SU-DHL-6 (cell line): ENCODE measurements at regions not wholly inside any gene's neighbourhood (a gene's known extent, or its start where the extent isn't known, plus 50 kb on each side); places are given as distances from the start of the nearest gene placed in this dataset.

Experiments used
- H2AFZ ChIP-seq: fragments of 200-600 bp; sonication (generic); 2 replicates; pipeline ENCODE4 v1.6.1; 2014; ENCODE audit warnings: low read depth, mild to moderate bottlenecking, moderate library complexity, mixed read lengths, antibody characterized with exemption, low read length; ENCODE audit not compliant: severe bottlenecking
- H3F3A ChIP-seq: fragments of 200-600 bp; shearing (Covaris generic); 2 replicates; pipeline ENCODE4 v1.6.0; 2016; ENCODE audit warnings: antibody characterized with exemption, mild to moderate bottlenecking; ENCODE audit not compliant: insufficient read depth
- H3K27ac ChIP-seq: fragments of 200-600 bp; sonication (generic); 2 replicates; pipeline ENCODE4 v1.5.1; 2016; ENCODE audit warnings: low read depth, mild to moderate bottlenecking, low read length, moderate library complexity, mixed read lengths
- H3K27me3 ChIP-seq: fragments of 200-600 bp; sonication (generic), shearing (Covaris generic); 2 replicates; pipeline ENCODE4 v1.6.0; 2014; ENCODE audit warnings: mild to moderate bottlenecking, low read length
- H3K36me3 ChIP-seq: fragments of 200-600 bp; sonication (generic); 2 replicates; pipeline ENCODE4 v1.6.1; 2014; ENCODE audit warnings: mild to moderate bottlenecking, low read length, mixed read lengths
- H3K4me2 ChIP-seq: fragments of 300-600, 200-600 bp; shearing (Covaris generic), sonication (generic); 2 replicates; pipeline ENCODE4 v1.6.0; 2014; ENCODE audit warnings: low read length, low read depth, mild to moderate bottlenecking; ENCODE audit not compliant: poor library complexity, severe bottlenecking
- H3K4me3 ChIP-seq: fragments of 200-600 bp; sonication (generic); 2 replicates; pipeline ENCODE4 v1.5.1; 2014; ENCODE audit warnings: antibody characterized with exemption, low read length, mild to moderate bottlenecking, mixed read lengths; ENCODE audit not compliant: insufficient read depth, poor library complexity, severe bottlenecking
- H3K79me2 ChIP-seq: fragments of 200-600 bp; sonication (generic); 2 replicates; pipeline ENCODE4 v1.6.1; 2014; ENCODE audit warnings: mild to moderate bottlenecking, low read length, moderate library complexity; ENCODE audit not compliant: insufficient read depth
- H3K9ac ChIP-seq: fragments of 200-600 bp; sonication (generic); 2 replicates; pipeline ENCODE4 v1.7.0; 2014; ENCODE audit warnings: mild to moderate bottlenecking, low read length
- H3K9me2 ChIP-seq: fragments of 200-600 bp; sonication (generic); replicated peaks from 2 replicates; pipeline ENCODE4 v1.6.1; 2014; ENCODE audit warnings: low read length; ENCODE audit not compliant: insufficient read depth
- H3K9me3 ChIP-seq: fragments of 200-600 bp; sonication (generic); 2 replicates; pipeline ENCODE4 v1.6.1; 2014; ENCODE audit warnings: low read length, mixed read lengths; ENCODE audit not compliant: insufficient read depth
- H4K20me1 ChIP-seq: fragments of 200-600 bp; sonication (generic); 2 replicates; pipeline ENCODE4 v1.6.1; 2014; ENCODE audit warnings: low read depth, mild to moderate bottlenecking, antibody characterized with exemption, low read length, moderate library complexity, mixed read lengths
- CTCF ChIP-seq: fragments of 200-600 bp; sonication (generic); IDR thresholded peaks from one replicate; pipeline ENCODE4 v1.5.1; 2017; ENCODE audit warnings: antibody characterized with exemption, mild to moderate bottlenecking, low read length, moderate library complexity; ENCODE audit not compliant: insufficient read depth, poor library complexity, severe bottlenecking
- EZH2phosphoT487 ChIP-seq: fragments of 200-600 bp; sonication (generic), shearing (Covaris generic); conservative IDR thresholded peaks from 2 replicates; pipeline ENCODE4 v1.6.1; 2018; ENCODE audit warnings: mild to moderate bottlenecking, antibody characterized with exemption, low read length, moderate library complexity, mixed read lengths

DNA sequence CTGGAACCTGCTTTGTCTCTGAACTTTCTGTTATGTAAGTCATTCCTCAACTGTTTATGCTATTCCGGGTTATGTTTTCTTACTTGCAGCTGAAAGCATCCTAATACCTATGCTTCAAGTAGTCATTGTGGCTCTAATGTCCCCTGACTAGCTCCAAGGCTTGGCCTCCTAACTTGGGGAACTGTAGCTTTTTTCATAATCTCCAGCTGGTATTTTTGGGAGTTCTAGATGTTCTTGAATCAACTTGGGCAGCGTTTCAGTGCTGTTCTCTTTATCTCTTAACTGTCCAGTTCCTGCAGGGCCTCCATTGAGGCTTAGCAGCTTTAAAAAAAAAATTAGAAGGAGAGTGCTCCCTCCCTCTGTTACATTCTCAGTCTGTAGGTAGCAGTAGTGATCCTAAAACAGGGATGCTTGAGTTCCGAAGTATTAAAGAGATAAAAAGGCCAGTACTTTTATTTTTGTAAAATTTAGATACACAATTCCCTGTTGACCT is 100.0 kb upstream of the ACTBL2 start:
- Histone ChIP-seq H3K9ac (no peak overlapping the region), H4K20me1 (no peaks in the 10 kb centered on the region), H3K4me3 (no peak overlapping the region), H3K27me3 (no peaks in the 10 kb centered on the region), H3K36me3 (no peaks in the 10 kb centered on the region), H3K9me2 (no peaks in the 10 kb centered on the region), H3K79me2 (no peaks in the 10 kb centered on the region), H3K9me3 (no peaks in the 10 kb centered on the region), H3K4me2 (no peak overlapping the region), H2AFZ (no peak overlapping the region), H3F3A (no peaks in the 10 kb centered on the region), H3K27ac (no peak overlapping the region)
- TF ChIP-seq EZH2phosphoT487 (no peak), CTCF (no peak)

DNA sequence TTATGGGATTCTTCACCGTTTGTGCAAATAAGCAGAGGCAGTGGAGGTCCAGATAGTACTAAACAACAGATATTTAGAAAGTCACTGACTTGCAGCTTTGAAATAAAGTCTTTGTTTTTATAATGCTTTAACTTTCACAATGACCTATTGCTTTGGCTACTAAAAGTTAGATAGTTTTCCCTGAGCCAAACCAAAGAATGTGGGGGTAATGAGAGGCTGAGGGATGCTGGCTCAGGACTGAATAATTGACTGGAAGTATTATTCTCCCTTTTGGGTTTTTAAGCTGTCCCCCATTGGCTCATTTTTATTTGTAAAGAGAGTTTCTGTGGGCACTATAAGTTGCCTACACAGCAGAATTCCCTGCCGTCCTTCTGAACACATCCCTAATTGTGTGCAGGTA is 99.2 kb upstream of the ACTBL2 start:
- H3K9me2 ChIP-seq: no peaks in the 10 kb centered on the region
- no peaks in the 10 kb centered on the region for H4K20me1 ChIP-seq
- TF ChIP-seq EZH2phosphoT487: no peak
- no peak for TF ChIP-seq CTCF
- no peaks in the 10 kb centered on the region for H3K27me3 ChIP-seq
- H3K36me3 ChIP-seq: no peaks in the 10 kb centered on the region
- H3K27ac ChIP-seq: no peak overlapping the region
- no peak overlapping the region for H2AFZ ChIP-seq
- no peaks in the 10 kb centered on the region for H3K9me3 ChIP-seq
- H3F3A ChIP-seq: no peaks in the 10 kb centered on the region
- H3K4me3 ChIP-seq: no peak overlapping the region
- no peak overlapping the region for H3K4me2 ChIP-seq
- no peaks in the 10 kb centered on the region for H3K79me2 ChIP-seq
- H3K9ac ChIP-seq: no peak overlapping the region

DNA sequence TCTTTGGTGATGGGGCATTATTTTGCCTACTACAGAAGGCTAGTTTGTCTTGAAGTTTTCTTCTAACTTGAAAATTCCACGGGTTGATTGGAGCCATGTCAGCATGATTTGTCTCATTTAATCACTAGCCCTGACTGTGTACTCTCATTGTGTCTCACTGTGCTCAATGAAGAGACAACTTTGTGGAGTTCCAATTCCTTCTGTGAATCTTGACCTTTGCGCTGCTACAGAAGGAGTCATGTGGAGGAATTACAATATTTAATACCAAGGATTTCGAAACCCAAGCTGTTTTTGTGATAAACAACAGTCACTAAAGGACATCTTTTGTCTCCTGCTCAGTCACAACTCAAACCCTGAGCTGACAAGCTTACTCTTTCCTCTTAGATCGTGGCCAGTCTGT is 98.6 kb upstream of the ACTBL2 start:
- no peak overlapping the region for H3K4me2 ChIP-seq
- no peaks in the 10 kb centered on the region for H3K9me2 ChIP-seq
- no peak overlapping the region for H3K4me3 ChIP-seq
- no peaks in the 10 kb centered on the region for H3K79me2 ChIP-seq
- H3K27me3 ChIP-seq: no peaks in the 10 kb centered on the region
- no peak overlapping the region for H3K27ac ChIP-seq
- H3K9me3 ChIP-seq: no peaks in the 10 kb centered on the region
- H3K36me3 ChIP-seq: no peaks in the 10 kb centered on the region
- TF ChIP-seq CTCF (no peak), EZH2phosphoT487 (no peak)
- no peak overlapping the region for H2AFZ ChIP-seq
- H4K20me1 ChIP-seq: no peaks in the 10 kb centered on the region
- H3F3A ChIP-seq: no peaks in the 10 kb centered on the region
- no peak overlapping the region for H3K9ac ChIP-seq
